ENCODE measurements at regions not wholly inside any gene's neighbourhood (a gene's known extent, or its start where the extent isn't known, plus 50 kb on each side); places are given as distances from the start of the nearest gene placed in this dataset.
"Not testable (repeated sequence)": the region's sequence is repeated elsewhere in the genome, so short reads cannot be mapped to it uniquely, and the experiment has no call there.

- Histone ChIP-seq H3K27ac (no peak overlapping the region), H3K9me3 (no peaks in the 10 kb centered on the region), H3K4me1 (no peaks in the 10 kb centered on the region), H3K27me3 (peaks cover 0 to 3% of the 10 kb centered on the region in 2 donors), H3K36me3 (no peaks in the 10 kb centered on the region), H3K4me3 (no peak overlapping the region)
- 20% methylated on average over 2 of the region's 9 CpGs for WGBS (ENCODE audit: insufficient coverage, low coverage, low lambda C conversion rate, missing lambda C conversion rate)
- TF ChIP-seq POLR2A (IDR thresholded peaks at IDR 0.05) (no peak), CTCF (IDR thresholded peaks at IDR 0.05) (no peak)
- ATAC-seq, result no peak
- DNase-seq, result no peak
- intact Hi-C loops (cut with DNase I), result no loop called here
Measured at GRCh38 chrX:83588409-83588808, 80.3 kb downstream of the POU3F4 start.

- ATAC-seq (no peak), DNase-seq (no peak)
- 47% methylated on average over 9 of the region's 14 CpGs for WGBS (ENCODE audit: insufficient coverage, low coverage, low lambda C conversion rate, missing lambda C conversion rate)
- Histone ChIP-seq H3K4me1 (no peaks in the 10 kb centered on the region), H3K4me3 (no peak overlapping the region), H3K27me3 (peaks cover 0 to 3% of the 10 kb centered on the region in 2 donors), H3K9me3 (no peaks in the 10 kb centered on the region), H3K36me3 (no peaks in the 10 kb centered on the region), H3K27ac (no peak overlapping the region)
- intact Hi-C loops (cut with DNase I), result no loop called here
- no peak for TF ChIP-seq CTCF (IDR thresholded peaks at IDR 0.05)
Measured at GRCh38 chrX:83593634-83594294, 85.7 kb downstream of the POU3F4 start.

GRCh38 chrX:83630662-83631061 is 122.6 kb downstream of the POU3F4 start:
- Histone ChIP-seq H3K36me3 (no peaks in the 10 kb centered on the region), H3K4me3 (no peak overlapping the region), H3K27ac (no peak overlapping the region), H3K4me1 (no peaks in the 10 kb centered on the region), H3K27me3 (no peaks in the 10 kb centered on the region), H3K9me3 (no peaks in the 10 kb centered on the region)
- no CpG with 5 or more reads among the region's 6 CpGs for whole genome bisulfite sequencing (ENCODE audit: insufficient coverage, low coverage, low lambda C conversion rate, missing lambda C conversion rate)
- TF ChIP-seq CTCF (IDR thresholded peaks at IDR 0.05) (no peak), POLR2A (IDR thresholded peaks at IDR 0.05) (no peak)
- no peak for ATAC-seq
- DNase-seq, result no peak
- intact Hi-C loops (cut with DNase I), result no loop called here

GRCh38 chrX:83649706-83650105 is 141.6 kb downstream of the POU3F4 start:
- H3K4me1 ChIP-seq; H3K4me3 ChIP-seq; intact Hi-C loops (cut with DNase I); H3K36me3 ChIP-seq; H3K27me3 ChIP-seq; H3K27ac ChIP-seq; ATAC-seq; H3K9me3 ChIP-seq; DNase-seq: not testable (repeated sequence)
- 58% methylated on average over 3 of the region's 4 CpGs for WGBS (ENCODE audit: insufficient coverage, low coverage, low lambda C conversion rate, missing lambda C conversion rate)

GRCh38 chrX:83658731-83659130 is 150.6 kb downstream of the POU3F4 start:
- H3K4me1 ChIP-seq, result no peaks in the 10 kb centered on the region
- WGBS (ENCODE audit: insufficient coverage, low coverage, low lambda C conversion rate, missing lambda C conversion rate), result 39% methylated on average over 2 of the region's 3 CpGs
- ATAC-seq, result peak in 2 of 4 donors; percentile 30 to 46
- TF ChIP-seq POLR2A (IDR thresholded peaks at IDR 0.05) (no peak), CTCF (IDR thresholded peaks at IDR 0.05) (peak; percentile 8 to 32 (median 24))
- no peaks in the 10 kb centered on the region for H3K36me3 ChIP-seq
- DNase-seq, result no peak
- no peak overlapping the region for H3K4me3 ChIP-seq
- no peaks in the 10 kb centered on the region for H3K9me3 ChIP-seq
- H3K27me3 ChIP-seq, result no peaks in the 10 kb centered on the region
- no peak overlapping the region for H3K27ac ChIP-seq
- intact Hi-C loops (cut with DNase I), result no loop called here

All from right lobe of liver (tissue), 6 donors.